HFF-Myc (cell line): ENCODE measurements at regions not wholly inside any gene's neighbourhood (a gene's known extent, or its start where the extent isn't known, plus 50 kb on each side); places are given as distances from the start of the nearest gene placed in this dataset.

Experiments
- DNase-seq: peaks from one replicate; pipeline ENCODE4 v3.0.0-alpha.2; 2011; ENCODE audit warnings: low read depth; ENCODE audit errors: extremely low read depth
- H3K4me3 ChIP-seq: replicated peaks from 2 replicates; pipeline ENCODE4 v1.5.1; 2011; ENCODE audit warnings: low read depth, mild to moderate bottlenecking, control low read depth, low read length
- TF ChIP-seq, protein P1 (sequence below): IDR thresholded peaks from 2 replicates; pipeline ENCODE4 v1.5.1; 2012; ENCODE audit warnings: mild to moderate bottlenecking, low read depth, low read length, control low read depth; ENCODE audit errors: missing control alignments

DNA sequence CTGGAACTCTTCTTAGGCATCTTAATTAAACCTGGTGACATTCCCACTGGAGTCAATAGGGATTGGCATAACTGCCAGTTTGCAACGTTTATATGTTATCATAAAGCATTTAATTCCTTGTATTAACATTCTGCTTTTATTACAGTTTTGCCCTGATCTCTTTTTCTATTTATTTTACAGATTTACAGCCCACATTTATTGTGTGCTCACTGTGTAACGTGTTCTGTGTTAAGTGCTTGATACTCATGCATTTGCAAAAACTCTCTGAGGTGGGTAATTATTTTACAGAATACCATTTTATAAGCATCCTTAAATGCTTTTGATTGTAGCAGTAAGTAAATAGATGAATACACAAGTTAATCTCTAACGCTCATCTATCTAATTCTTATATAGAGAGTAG is 341.5 kb upstream of the FAR2 start:
- TF ChIP-seq, protein P1, sequence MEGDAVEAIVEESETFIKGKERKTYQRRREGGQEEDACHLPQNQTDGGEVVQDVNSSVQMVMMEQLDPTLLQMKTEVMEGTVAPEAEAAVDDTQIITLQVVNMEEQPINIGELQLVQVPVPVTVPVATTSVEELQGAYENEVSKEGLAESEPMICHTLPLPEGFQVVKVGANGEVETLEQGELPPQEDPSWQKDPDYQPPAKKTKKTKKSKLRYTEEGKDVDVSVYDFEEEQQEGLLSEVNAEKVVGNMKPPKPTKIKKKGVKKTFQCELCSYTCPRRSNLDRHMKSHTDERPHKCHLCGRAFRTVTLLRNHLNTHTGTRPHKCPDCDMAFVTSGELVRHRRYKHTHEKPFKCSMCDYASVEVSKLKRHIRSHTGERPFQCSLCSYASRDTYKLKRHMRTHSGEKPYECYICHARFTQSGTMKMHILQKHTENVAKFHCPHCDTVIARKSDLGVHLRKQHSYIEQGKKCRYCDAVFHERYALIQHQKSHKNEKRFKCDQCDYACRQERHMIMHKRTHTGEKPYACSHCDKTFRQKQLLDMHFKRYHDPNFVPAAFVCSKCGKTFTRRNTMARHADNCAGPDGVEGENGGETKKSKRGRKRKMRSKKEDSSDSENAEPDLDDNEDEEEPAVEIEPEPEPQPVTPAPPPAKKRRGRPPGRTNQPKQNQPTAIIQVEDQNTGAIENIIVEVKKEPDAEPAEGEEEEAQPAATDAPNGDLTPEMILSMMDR: no peak
- no peak for DNase-seq
- H3K4me3 ChIP-seq: no peak overlapping the region

DNA sequence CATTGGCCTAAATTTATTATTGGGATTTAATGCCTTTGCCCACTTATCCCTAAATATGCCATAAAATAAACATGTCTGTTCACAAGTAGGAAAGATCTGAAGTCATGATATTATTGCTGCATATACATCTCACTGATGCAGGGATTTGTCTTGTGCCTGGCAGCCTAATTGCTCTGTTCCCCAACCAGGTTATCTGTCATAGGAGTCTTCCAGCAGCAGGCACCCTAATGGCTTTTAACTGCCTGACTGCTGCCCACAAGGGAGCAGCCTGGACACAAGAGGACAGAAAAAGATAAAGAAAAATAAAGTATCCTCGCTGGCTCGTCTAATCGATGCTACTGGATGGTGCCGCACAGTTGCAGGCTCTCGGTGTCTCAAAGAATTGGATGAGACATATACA is 337.6 kb upstream of the FAR2 start:
- TF ChIP-seq, protein P1: no peak
- no peak for DNase-seq
- no peak overlapping the region for H3K4me3 ChIP-seq

DNA sequence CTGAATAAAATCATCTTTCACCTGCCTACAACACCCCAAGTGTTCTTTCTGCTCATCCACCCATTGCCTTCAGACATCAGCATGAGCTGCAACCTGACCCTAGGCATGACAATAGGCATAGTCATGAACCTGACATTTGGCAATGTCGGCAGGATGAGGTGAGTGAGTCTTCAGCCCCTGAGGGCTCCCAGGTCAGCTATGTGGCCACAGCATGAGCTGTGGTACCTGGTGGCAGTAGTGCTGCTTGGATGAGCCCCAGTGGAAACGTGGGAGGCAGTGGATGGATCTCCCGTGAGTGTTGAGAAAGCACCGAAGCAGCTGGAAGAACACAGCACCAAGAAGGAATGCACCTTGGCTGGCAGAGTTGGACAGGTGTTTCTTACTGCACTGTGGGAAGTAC is 334.8 kb upstream of the FAR2 start:
- DNase-seq: no peak
- TF ChIP-seq, protein P1: no peak
- no peak overlapping the region for H3K4me3 ChIP-seq

DNA sequence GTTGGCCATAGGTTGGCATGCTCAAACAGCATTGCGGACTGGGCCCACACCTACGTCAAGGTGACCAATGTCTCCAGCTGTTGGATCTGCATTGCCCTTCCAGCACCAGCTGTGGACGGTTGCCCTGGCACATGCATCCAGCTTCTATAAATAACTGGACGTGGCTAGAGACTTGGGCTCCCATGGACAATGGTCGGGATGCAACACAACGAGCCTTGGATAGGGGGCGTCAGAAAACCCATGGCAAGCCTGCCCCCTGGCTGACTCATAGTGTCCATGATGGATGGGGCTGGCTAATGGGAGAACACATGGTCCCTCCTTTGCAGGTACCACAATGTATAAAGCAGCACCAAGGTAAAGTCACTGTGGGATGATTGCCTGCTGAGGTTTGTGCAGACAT is 331.6 kb upstream of the FAR2 start:
- H3K4me3 ChIP-seq: no peak overlapping the region

DNA sequence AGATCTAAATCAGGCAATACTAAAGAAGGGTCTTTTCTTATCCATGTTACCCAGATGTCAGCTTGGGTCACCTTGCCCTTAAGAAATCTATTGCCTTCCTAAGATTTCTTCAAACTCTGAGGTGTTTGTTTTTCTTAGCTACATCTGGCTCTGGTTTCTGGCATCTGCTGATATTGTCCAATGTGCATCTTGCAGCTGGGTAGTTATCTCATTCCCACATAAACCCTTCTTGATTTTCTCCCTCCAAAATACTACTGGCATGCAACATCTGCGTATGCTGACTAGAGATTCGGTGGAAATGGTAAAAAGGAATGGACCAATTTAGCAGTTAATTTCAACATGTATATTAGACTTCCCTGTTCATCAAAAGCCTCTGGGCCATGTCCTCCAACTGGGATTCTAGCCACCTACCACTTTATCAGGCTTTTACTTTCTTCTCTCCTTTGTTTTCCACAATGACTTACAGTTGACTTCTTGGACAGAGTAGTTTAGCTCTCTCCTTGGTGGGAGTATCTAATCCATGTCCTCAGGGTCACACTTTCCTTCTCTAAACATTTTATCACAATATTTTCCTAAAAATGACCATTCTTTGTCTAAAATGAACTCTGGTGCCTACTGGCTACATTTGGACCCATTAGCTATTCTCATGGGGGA is 324.8 kb upstream of the FAR2 start:
- no peak overlapping the region for H3K4me3 ChIP-seq
- DNase-seq: no peak
- TF ChIP-seq, protein P1: no peak

More for the DNA sequence above, 331.6 kb upstream of the FAR2 start:
- no peak for DNase-seq
- TF ChIP-seq, protein P1: no peak

DNA sequence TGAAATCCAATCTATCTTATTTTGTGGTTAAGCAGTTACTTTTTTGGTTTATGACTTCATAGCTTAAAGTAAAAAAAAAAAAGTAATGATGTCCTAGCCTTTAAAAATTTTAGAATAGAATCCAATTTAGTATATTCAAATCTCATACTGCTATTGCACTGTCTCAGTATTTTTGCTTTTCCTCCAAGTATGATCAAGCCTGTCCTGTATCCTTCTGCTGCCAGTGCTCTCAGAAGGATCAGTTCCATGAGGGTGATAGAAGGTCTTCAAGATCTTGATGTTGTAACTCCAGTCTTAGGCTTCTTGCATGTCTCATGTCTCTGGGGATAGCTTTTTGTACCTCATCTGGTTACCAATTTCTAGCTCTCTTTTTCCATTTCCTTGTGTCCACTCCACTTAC is 324.2 kb upstream of the FAR2 start:
- TF ChIP-seq, protein P1: no peak
- no peak overlapping the region for H3K4me3 ChIP-seq
- no peak for DNase-seq

DNA sequence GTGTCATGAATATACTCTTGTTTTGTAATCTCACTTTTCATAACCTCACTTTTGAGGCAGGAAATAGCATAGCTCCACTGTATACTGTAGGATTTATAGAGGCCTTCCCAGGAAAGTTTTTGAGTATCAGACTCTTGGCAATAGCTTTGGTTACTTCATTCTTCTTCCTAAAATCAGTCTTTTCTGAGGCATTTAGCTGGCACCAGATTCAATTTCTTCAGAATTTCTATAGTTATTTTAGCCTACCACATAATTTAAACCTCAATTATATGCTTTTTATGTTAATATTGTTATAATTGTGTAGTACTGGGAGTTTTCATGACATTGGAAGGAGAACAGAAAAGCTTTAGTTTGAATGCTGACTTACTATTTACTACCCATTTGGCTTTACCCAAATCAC is 322.3 kb upstream of the FAR2 start:
- TF ChIP-seq, protein P1: no peak

More for the DNA sequence above, 322.3 kb upstream of the FAR2 start:
- DNase-seq: no peak
- H3K4me3 ChIP-seq: no peak overlapping the region
